Left ventricle myocardium inferior (tissue), 1 donor: ENCODE measurements at regions not wholly inside any gene's neighbourhood (a gene's known extent, or its start where the extent isn't known, plus 50 kb on each side); places are given as distances from the start of the nearest gene placed in this dataset.
"Not testable (repeated sequence)": the region's sequence is repeated elsewhere in the genome, so short reads cannot be mapped to it uniquely, and the experiment has no call there.

Source experiments
- DNase-seq: peaks from one replicate; pipeline ENCODE4 v3.0.0-alpha.2; 2020
- H3K27ac ChIP-seq: fragments of 200-600 bp; replicated peaks from 2 replicates; pipeline ENCODE4 v1.8.0; 2021
- H3K27me3 ChIP-seq: fragments of 200-600 bp; 2 replicates; pipeline ENCODE4 v1.8.0; 2021; ENCODE audit warnings: low read depth
- H3K36me3 ChIP-seq: fragments of 200-600 bp; 2 replicates; pipeline ENCODE4 v1.8.0; 2021
- H3K4me1 ChIP-seq: fragments of 200-600 bp; 2 replicates; pipeline ENCODE4 v1.8.0; 2021
- H3K4me3 ChIP-seq: fragments of 200-600 bp; 2 replicates; pipeline ENCODE4 v1.8.0; 2021; ENCODE audit warnings: mild to moderate bottlenecking, moderate library complexity
- H3K9me3 ChIP-seq: fragments of 200-600 bp; replicated peaks from 2 replicates; pipeline ENCODE4 v1.8.0; 2021
- CTCF ChIP-seq: fragments of 200-600 bp; IDR thresholded peaks from 2 replicates; pipeline ENCODE4 v1.8.0; 2021; ENCODE audit warnings: antibody characterized with exemption, mild to moderate bottlenecking, borderline replicate concordance
- intact Hi-C: fragments of 100-400 bp; cut with micrococcal nuclease; formaldehyde crosslinking; loops from one replicate; pipeline ENCODE4 v1.11.0; 2022
- donor health status: DM: no; HTN: yes; CAD: no; lungs with severe emphysema.

DNA sequence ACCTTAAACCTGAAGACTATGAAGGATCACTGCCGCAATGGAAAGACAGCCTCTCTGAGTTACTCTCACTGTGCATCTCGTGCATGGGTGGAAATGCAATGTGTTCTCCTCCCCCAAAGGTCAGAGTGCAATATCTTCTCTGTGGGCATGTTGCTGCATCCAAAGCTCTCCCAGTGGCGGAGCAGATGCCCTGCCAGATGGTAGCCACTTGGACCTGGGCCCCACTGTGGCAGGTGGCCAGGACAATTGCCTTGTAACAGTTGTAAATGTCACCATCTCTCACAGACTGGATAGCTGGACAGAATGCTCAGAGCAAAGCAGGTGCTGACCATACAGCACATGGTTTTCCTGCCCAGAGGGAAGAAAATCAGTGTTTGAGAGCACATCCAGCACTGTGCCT, 542.0 kb downstream of the FAM181B start:
- no peak for DNase-seq

GRCh38 chr11:82185925-82186324, 547.7 kb downstream of the FAM181B start:
- no peaks in the 10 kb centered on the region for H3K4me1 ChIP-seq
- DNase-seq, result no peak
- no peaks in the 10 kb centered on the region for H3K36me3 ChIP-seq
- H3K4me3 ChIP-seq, result no peak overlapping the region
- intact Hi-C loops, result no loop called here
- no peak overlapping the region for H3K27ac ChIP-seq
- TF ChIP-seq CTCF, result no peak
- H3K9me3 ChIP-seq, result no peaks in the 10 kb centered on the region
- H3K27me3 ChIP-seq, result no peaks in the 10 kb centered on the region

More for the DNA sequence above, 542.0 kb downstream of the FAM181B start:
- Histone ChIP-seq H3K27me3 (no peaks in the 10 kb centered on the region), H3K9me3 (peaks cover 3% of the 10 kb centered on the region), H3K4me1 (no peaks in the 10 kb centered on the region), H3K4me3 (no peak overlapping the region), H3K36me3 (no peaks in the 10 kb centered on the region), H3K27ac (no peak overlapping the region)
- no peak for TF ChIP-seq CTCF
- intact Hi-C loops, result no loop called here

DNA sequence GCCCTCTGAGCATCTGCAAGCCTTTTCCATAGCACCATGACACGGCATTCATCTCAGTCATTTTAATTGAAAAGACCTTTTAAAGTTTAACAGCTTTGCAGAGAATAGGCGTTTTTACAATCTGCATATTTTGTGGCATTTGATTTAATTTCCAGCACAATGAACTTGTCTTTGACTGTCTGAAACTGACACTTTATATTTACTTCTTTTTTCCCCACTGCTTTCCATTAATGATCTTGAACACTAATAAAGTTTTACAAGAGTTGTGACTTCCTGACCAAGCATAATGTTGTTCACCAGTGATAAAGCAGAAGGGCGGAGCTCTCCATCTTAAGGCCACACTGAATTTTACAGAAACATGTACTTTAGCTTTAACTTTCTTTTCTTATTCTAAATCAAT, 548.7 kb downstream of the FAM181B start:
- no peak overlapping the region for H3K27ac ChIP-seq
- H3K36me3 ChIP-seq, result no peaks in the 10 kb centered on the region
- no peaks in the 10 kb centered on the region for H3K4me1 ChIP-seq
- no peak overlapping the region for H3K4me3 ChIP-seq
- no peaks in the 10 kb centered on the region for H3K27me3 ChIP-seq
- no peak for TF ChIP-seq CTCF
- intact Hi-C loops, result no loop called here
- DNase-seq, result no peak
- H3K9me3 ChIP-seq, result no peaks in the 10 kb centered on the region

DNA sequence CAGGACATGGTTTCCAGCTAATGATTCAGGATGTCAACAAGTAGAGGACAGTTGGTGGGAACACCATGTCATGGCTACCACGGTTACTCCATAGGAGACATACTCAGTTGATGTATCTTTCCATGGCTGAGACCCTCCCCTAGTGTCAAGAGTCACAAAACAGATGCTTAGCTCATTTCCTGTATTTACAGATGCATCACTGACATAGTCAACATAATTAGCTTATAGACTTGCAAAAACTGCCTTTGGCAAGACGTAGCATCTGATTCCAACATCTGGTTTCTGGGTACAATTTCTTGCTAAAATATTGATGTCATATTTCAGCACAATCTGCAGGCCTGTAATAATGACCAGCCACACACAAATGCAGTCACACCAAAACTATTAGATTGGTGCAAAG, 550.3 kb downstream of the FAM181B start:
- Histone ChIP-seq H3K27me3 (no peaks in the 10 kb centered on the region), H3K4me1 (no peaks in the 10 kb centered on the region), H3K4me3 (no peak overlapping the region), H3K36me3 (no peaks in the 10 kb centered on the region), H3K9me3 (no peaks in the 10 kb centered on the region), H3K27ac (no peak overlapping the region)
- intact Hi-C loops, result no loop called here
- DNase-seq, result no peak
- no peak for TF ChIP-seq CTCF

DNA sequence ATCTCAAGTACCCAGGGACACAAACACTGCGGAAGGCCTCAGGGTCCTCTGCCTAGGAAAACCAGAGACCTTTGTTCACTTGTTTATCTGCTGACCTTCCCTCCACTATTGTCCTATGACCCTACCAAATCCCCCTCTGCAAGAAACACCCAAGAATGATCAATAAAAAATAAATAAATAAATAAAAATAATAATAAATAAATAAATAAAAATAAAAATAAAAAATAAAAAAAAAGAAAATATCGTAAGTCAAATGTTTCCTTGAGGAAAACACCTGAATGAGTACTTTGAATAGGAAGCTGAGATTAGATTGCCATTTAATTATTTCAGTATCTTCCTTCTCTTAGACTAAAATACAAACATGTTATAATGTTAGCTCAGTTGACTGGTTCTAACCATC, 551.0 kb downstream of the FAM181B start:
- H3K27ac ChIP-seq, intact Hi-C loops, H3K36me3 ChIP-seq, H3K4me1 ChIP-seq, H3K9me3 ChIP-seq, H3K4me3 ChIP-seq, DNase-seq, H3K27me3 ChIP-seq: not testable (repeated sequence)

DNA sequence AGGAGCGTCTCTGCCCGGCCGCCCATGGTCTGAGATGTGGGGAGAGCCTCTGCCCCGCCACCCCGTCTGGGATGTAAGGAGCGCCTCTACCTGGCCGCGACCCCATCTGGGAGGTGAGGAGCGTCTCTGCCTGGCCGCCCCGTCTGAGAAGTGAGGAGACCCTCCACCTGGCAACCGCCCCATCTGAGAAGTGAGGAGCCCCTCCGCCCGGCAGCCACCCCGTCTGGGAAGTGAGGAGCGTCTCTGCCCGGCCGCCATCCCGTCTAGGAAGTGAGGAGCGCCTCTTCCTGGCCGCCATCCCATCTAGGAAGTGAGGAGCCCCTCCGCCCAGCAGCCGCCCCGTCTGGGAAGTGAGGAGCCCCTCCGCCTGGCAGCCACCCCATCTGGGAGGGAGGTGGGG, 551.9 kb downstream of the FAM181B start:
- H3K9me3 ChIP-seq, H3K27me3 ChIP-seq, H3K4me1 ChIP-seq, DNase-seq, H3K4me3 ChIP-seq, H3K27ac ChIP-seq, intact Hi-C loops, H3K36me3 ChIP-seq: not testable (repeated sequence)

DNA sequence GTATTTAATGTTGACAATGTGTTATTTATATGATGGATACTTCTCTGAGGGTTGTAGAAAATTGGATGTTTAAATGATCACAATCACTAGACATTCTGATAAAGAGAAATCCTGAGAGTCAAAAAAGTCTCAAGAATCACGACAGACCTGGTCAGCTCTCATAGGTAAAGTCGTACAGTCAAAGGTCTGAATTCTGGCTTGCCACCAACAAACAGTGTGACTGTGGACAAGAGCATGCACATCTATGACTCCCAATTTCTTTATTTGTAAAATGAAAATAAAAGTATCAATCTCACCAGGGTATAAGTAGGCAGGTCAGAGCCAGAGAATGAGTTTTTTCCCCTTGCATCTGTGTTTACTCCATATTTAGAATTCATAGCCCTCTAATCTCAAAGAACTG, 556.7 kb downstream of the FAM181B start:
- H3K36me3 ChIP-seq, result no peaks in the 10 kb centered on the region
- no peak for TF ChIP-seq CTCF
- DNase-seq, result no peak
- H3K27ac ChIP-seq, result no peak overlapping the region
- intact Hi-C loops, result no loop called here
- H3K4me3 ChIP-seq, result no peak overlapping the region
- peaks cover 4% of the 10 kb centered on the region for H3K9me3 ChIP-seq
- H3K27me3 ChIP-seq, result no peaks in the 10 kb centered on the region
- no peaks in the 10 kb centered on the region for H3K4me1 ChIP-seq
